CD14-positive monocyte (primary cell): ENCODE measurements at regions not wholly inside any gene's neighbourhood (a gene's known extent, or its start where the extent isn't known, plus 50 kb on each side); places are given as distances from the start of the nearest gene placed in this dataset.

Source experiments
- DNase-seq, 3 donors: peaks; one replicate each; pipeline ENCODE4 v3.0.0-alpha.2; 2011 to 2022
- H2AFZ ChIP-seq: 2 replicates; pipeline ENCODE4 v1.6.0; 2012; ENCODE audit warnings: mild to moderate bottlenecking, low read depth, low read length, inconsistent platforms; ENCODE audit not compliant: insufficient read depth, poor library complexity, severe bottlenecking
- H3K27ac ChIP-seq, 2 donors: 1 replicate in 1 of 2; 2 replicates in 1 of 2; pipeline ENCODE4 v1.5.1; 2012 to 2013; ENCODE audit warnings: low read length in 2 of 2, control low read depth in 1 of 2, inconsistent platforms in 1 of 2, low read depth in 1 of 2, mild to moderate bottlenecking in 1 of 2
- H3K27me3 ChIP-seq, 2 donors: one replicate each; pipeline versions ENCODE4 v1.6.0 to v1.6.1; 2011 to 2013; ENCODE audit warnings: low read length in 2 of 2; ENCODE audit not compliant: control insufficient read depth in 2 of 2, insufficient read depth in 2 of 2
- H3K36me3 ChIP-seq, 2 donors: replicated peaks in 1 of 2; 1 replicate in 1 of 2; 2 replicates in 1 of 2; pipeline versions ENCODE4 v1.5.1 to v1.6.1; 2012 to 2013; ENCODE audit warnings: low read length in 2 of 2, control low read depth in 1 of 2, inconsistent platforms in 1 of 2, mild to moderate bottlenecking in 1 of 2; ENCODE audit not compliant: insufficient read depth in 2 of 2, control insufficient read depth in 1 of 2
- H3K4me1 ChIP-seq, 2 donors: 1 replicate in 1 of 2; 2 replicates in 1 of 2; pipeline versions ENCODE4 v1.5.1 to v1.6.1; 2012 to 2013; ENCODE audit warnings: low read length in 2 of 2, control low read depth in 1 of 2, inconsistent platforms in 1 of 2, mild to moderate bottlenecking in 1 of 2, moderate library complexity in 1 of 2; ENCODE audit not compliant: insufficient read depth in 2 of 2, control insufficient read depth in 1 of 2
- H3K4me2 ChIP-seq: replicated peaks from 2 replicates; pipeline ENCODE3; 2012; ENCODE audit warnings: low read length, moderate library complexity, mild to moderate bottlenecking; ENCODE audit not compliant: poor library complexity, severe bottlenecking; ENCODE audit errors: extremely low read depth
- H3K4me3 ChIP-seq, 3 experiments: fragments of 200-600 bp in 1 of 3; sonication (generic) in 1 of 3; replicated peaks in 1 of 3; 1 replicate in 2 of 3; 2 replicates in 1 of 3; pipeline ENCODE4 v1.5.1; 2011 to 2013; ENCODE audit warnings: low read length in 3 of 3, mild to moderate bottlenecking in 3 of 3, control low read depth in 2 of 3, low read depth in 2 of 3, inconsistent platforms in 1 of 3, moderate library complexity in 1 of 3
- H3K79me2 ChIP-seq: 2 replicates; pipeline ENCODE4 v1.6.0; 2012; ENCODE audit warnings: mild to moderate bottlenecking, control low read depth, inconsistent platforms, low read length, moderate library complexity; ENCODE audit not compliant: insufficient read depth
- H3K9ac ChIP-seq: 2 replicates; pipeline ENCODE4 v1.6.0; 2017; ENCODE audit warnings: low read length, mild to moderate bottlenecking; ENCODE audit not compliant: insufficient read depth, poor library complexity, severe bottlenecking
- H3K9me3 ChIP-seq, 2 donors: replicated peaks in 1 of 2; 1 replicate in 1 of 2; 2 replicates in 1 of 2; pipeline versions ENCODE4 v1.5.1 to v1.6.1; 2012 to 2013; ENCODE audit warnings: low read length in 2 of 2, control low read depth in 1 of 2; ENCODE audit not compliant: control insufficient read depth in 1 of 2, insufficient read depth in 1 of 2
- H4K20me1 ChIP-seq: 2 replicates; pipeline ENCODE4 v1.6.0; 2012; ENCODE audit warnings: mild to moderate bottlenecking, low read length, control low read depth, moderate library complexity; ENCODE audit not compliant: insufficient read depth
- H3K27ac Mint-ChIP-seq, 7 donors: one replicate each; pipeline ENCODE4 v1.8.0; 2020; ENCODE audit warnings: mild to moderate bottlenecking in 7 of 7, mixed read lengths in 7 of 7, moderate library complexity in 6 of 7, inconsistent platforms in 2 of 7
- H3K27me3 Mint-ChIP-seq, 3 donors: one replicate each; pipeline ENCODE4 v1.8.0; 2021 to 2022; ENCODE audit warnings: low read depth in 3 of 3, mild to moderate bottlenecking in 3 of 3, mixed read lengths in 3 of 3, moderate library complexity in 3 of 3, inconsistent platforms in 1 of 3
- H3K36me3 Mint-ChIP-seq, 2 donors: one replicate each; pipeline ENCODE4 v1.8.0; 2020; ENCODE audit warnings: mixed read lengths in 2 of 2, inconsistent platforms in 1 of 2, mild to moderate bottlenecking in 1 of 2
- H3K4me1 Mint-ChIP-seq: one replicate; pipeline ENCODE4 v1.8.0; 2020; ENCODE audit warnings: mild to moderate bottlenecking, mixed read lengths
- H3K4me3 Mint-ChIP-seq, 2 donors: one replicate each; pipeline ENCODE4 v1.8.0; 2020; ENCODE audit warnings: mild to moderate bottlenecking in 2 of 2, mixed read lengths in 2 of 2, moderate library complexity in 1 of 2
- H3K9me3 Mint-ChIP-seq, 7 donors: one replicate each; pipeline ENCODE4 v1.8.0; 2020 to 2022; ENCODE audit warnings: mixed read lengths in 7 of 7, mild to moderate bottlenecking in 6 of 7, moderate library complexity in 6 of 7, inconsistent platforms in 2 of 7
- WGBS: methylation state at CpG from one replicate; pipeline ENCODE4 v1.1.5; 2013; ENCODE audit warnings: missing lambda C conversion rate; ENCODE audit not compliant: insufficient coverage; 5-methylcytosine and 5-hydroxymethylcytosine counted together
- intact Hi-C, 2 donors: fragments of 100-400 bp; cut with micrococcal nuclease; formaldehyde crosslinking; loops; one replicate each; pipeline versions ENCODE4 v1.15.0 to v1.15.1; 2023
- TF ChIP-seq, protein P1 (sequence below): fragments of 200-600 bp; IDR thresholded peaks from one replicate; pipeline ENCODE4 v1.8.0; 2022; ENCODE audit warnings: antibody characterized with exemption, mild to moderate bottlenecking

DNA sequence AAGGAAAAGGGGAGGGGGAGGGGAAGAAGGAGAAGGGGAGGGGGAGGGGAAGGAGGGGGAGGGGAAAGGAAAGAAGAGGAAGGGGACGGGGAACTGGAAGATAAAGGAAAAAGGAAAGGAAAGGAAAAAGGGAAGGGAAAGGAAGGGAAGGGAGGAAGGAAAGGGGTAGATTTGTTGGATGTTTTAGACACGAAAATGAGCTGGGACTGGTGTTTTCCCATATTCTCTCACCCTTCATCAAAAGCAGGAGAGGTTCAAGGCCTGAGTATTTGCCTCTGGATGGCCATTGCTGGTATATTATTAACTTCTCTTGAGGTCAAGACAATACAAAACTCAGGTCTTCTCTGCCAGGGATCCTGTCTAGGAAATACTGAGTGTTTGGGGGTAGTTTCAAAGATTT is 652.7 kb downstream of the ANKRD7 start:
- WGBS = no CpG with 5 or more reads among the region's 2 CpGs
- Histone ChIP-seq H3K9me3 (no peaks in the 10 kb centered on the region), H3K4me3 (no peak overlapping the region), H3K79me2 (no peaks in the 10 kb centered on the region), H3K36me3 (no peaks in the 10 kb centered on the region), H4K20me1 (no peaks in the 10 kb centered on the region), H3K4me1 (no peaks in the 10 kb centered on the region), H3K27me3 (no peaks in the 10 kb centered on the region), H3K4me2 (no peak overlapping the region), H2AFZ (no peak overlapping the region), H3K27ac (no peak overlapping the region), H3K9ac (no peak overlapping the region)
- Mint-ChIP-seq H3K27me3 (peaks cover 0 to 4% (median 1%) of the 10 kb centered on the region in 3 donors), H3K4me1 (no peaks in the 10 kb centered on the region), H3K36me3 (no peaks in the 10 kb centered on the region), H3K9me3 (peaks cover 0 to 2% (median 0%) of the 10 kb centered on the region in 7 donors), H3K27ac (no peak overlapping the region), H3K4me3 (no peak overlapping the region)
- TF ChIP-seq, protein P1, sequence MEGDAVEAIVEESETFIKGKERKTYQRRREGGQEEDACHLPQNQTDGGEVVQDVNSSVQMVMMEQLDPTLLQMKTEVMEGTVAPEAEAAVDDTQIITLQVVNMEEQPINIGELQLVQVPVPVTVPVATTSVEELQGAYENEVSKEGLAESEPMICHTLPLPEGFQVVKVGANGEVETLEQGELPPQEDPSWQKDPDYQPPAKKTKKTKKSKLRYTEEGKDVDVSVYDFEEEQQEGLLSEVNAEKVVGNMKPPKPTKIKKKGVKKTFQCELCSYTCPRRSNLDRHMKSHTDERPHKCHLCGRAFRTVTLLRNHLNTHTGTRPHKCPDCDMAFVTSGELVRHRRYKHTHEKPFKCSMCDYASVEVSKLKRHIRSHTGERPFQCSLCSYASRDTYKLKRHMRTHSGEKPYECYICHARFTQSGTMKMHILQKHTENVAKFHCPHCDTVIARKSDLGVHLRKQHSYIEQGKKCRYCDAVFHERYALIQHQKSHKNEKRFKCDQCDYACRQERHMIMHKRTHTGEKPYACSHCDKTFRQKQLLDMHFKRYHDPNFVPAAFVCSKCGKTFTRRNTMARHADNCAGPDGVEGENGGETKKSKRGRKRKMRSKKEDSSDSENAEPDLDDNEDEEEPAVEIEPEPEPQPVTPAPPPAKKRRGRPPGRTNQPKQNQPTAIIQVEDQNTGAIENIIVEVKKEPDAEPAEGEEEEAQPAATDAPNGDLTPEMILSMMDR = no peak
- intact Hi-C loops = no loop called here
- no peak for DNase-seq

DNA sequence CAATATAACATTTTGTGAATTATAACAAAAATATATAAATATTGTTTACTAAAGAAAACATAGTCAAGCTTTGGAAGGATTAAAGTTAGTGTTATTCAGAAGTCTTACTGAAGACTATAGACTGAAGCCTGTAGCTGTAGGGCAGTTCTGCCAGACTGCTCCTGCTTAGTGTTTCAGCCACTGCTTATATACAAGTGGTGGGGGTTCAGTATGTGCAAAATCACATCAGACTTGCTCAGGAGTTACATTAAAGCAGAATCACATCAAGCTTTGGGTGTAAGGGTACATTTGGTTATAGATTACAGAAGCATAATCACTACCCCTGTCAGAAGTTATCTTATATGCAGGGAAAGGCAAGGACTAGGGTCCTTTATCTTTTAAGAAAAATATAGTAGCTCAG is 653.8 kb downstream of the ANKRD7 start:
- Mint-ChIP-seq H3K27ac (no peak overlapping the region), H3K36me3 (no peaks in the 10 kb centered on the region), H3K4me3 (no peak overlapping the region), H3K27me3 (peaks cover 0 to 4% (median 1%) of the 10 kb centered on the region in 3 donors), H3K4me1 (no peaks in the 10 kb centered on the region), H3K9me3 (peaks cover 0 to 2% (median 2%) of the 10 kb centered on the region in 7 donors)
- H2AFZ ChIP-seq = no peak overlapping the region
- DNase-seq = no peak
- H3K27ac ChIP-seq = no peak overlapping the region
- no peaks in the 10 kb centered on the region for H3K79me2 ChIP-seq
- H3K4me1 ChIP-seq = no peaks in the 10 kb centered on the region
- intact Hi-C loops = no loop called here
- no peak overlapping the region for H3K9ac ChIP-seq
- H4K20me1 ChIP-seq = no peaks in the 10 kb centered on the region
- no peaks in the 10 kb centered on the region for H3K36me3 ChIP-seq
- H3K4me3 ChIP-seq = no peak overlapping the region
- H3K27me3 ChIP-seq = no peaks in the 10 kb centered on the region
- TF ChIP-seq, protein P1 = no peak
- no peaks in the 10 kb centered on the region for H3K9me3 ChIP-seq
- no peak overlapping the region for H3K4me2 ChIP-seq
